DMS79 (cell line): ENCODE measurements at regions not wholly inside any gene's neighbourhood (a gene's known extent, or its start where the extent isn't known, plus 50 kb on each side); places are given as distances from the start of the nearest gene placed in this dataset.
"Not testable (repeated sequence)": the region's sequence is repeated elsewhere in the genome, so short reads cannot be mapped to it uniquely, and the experiment has no call there.

Experiments used
- DNase-seq: peaks from one replicate; lab custom pipeline; 2025; lab: John Stamatoyannopoulos, UW

GRCh38 chr5:135279328-135279727, 119.7 kb downstream of the MACROH2A1 start:
- no peak for DNase-seq

- DNase-seq: no peak
Measured at GRCh38 chr5:135276151-135276550, 122.9 kb downstream of the MACROH2A1 start.

GRCh38 chr5:135273212-135273611, 125.8 kb downstream of the MACROH2A1 start:
- no peak for DNase-seq

GRCh38 chr5:135272311-135272805, 126.7 kb downstream of the MACROH2A1 start:
- no peak for DNase-seq

GRCh38 chr5:135271533-135272310, 127.3 kb downstream of the MACROH2A1 start:
- DNase-seq: no peak

GRCh38 chr5:135269931-135270421, 129.1 kb downstream of the MACROH2A1 start:
- DNase-seq: no peak

- no peak for DNase-seq
Measured at GRCh38 chr5:135269199-135269598, 129.8 kb downstream of the MACROH2A1 start.

GRCh38 chr5:135266975-135267374, 132.1 kb downstream of the MACROH2A1 start:
- DNase-seq: no peak

GRCh38 chr5:135266303-135266635, 132.8 kb downstream of the MACROH2A1 start:
- DNase-seq: no peak

GRCh38 chr5:135265497-135266302, 133.3 kb downstream of the MACROH2A1 start:
- DNase-seq: no peak

- DNase-seq: no peak
Measured at GRCh38 chr5:135264451-135265440, 134.3 kb downstream of the MACROH2A1 start.

GRCh38 chr5:135263022-135263668, 135.9 kb downstream of the MACROH2A1 start:
- no peak for DNase-seq

GRCh38 chr5:135262364-135262763, 136.7 kb downstream of the MACROH2A1 start:
- DNase-seq: no peak

- not testable (repeated sequence) for DNase-seq
Measured at GRCh38 chr5:135260108-135260507, 138.9 kb downstream of the MACROH2A1 start.

GRCh38 chr5:135255461-135256178, 143.4 kb downstream of the MACROH2A1 start:
- no peak for DNase-seq

- DNase-seq: peak; percentile 72
Measured at GRCh38 chr5:135254183-135254582, 144.8 kb downstream of the MACROH2A1 start.

GRCh38 chr5:135253601-135254178, 145.3 kb downstream of the MACROH2A1 start:
- peak; percentile 72 for DNase-seq

- DNase-seq: no peak
Measured at GRCh38 chr5:135251093-135251492, 147.9 kb downstream of the MACROH2A1 start.

- DNase-seq: no peak
Measured at GRCh38 chr5:135250671-135251070, 148.4 kb downstream of the MACROH2A1 start.

- DNase-seq: no peak
Measured at GRCh38 chr5:135249658-135250057, 149.4 kb downstream of the MACROH2A1 start.
